ENCODE measurements at regions not wholly inside any gene's neighbourhood (a gene's known extent, or its start where the extent isn't known, plus 50 kb on each side); places are given as distances from the start of the nearest gene placed in this dataset.

DNA sequence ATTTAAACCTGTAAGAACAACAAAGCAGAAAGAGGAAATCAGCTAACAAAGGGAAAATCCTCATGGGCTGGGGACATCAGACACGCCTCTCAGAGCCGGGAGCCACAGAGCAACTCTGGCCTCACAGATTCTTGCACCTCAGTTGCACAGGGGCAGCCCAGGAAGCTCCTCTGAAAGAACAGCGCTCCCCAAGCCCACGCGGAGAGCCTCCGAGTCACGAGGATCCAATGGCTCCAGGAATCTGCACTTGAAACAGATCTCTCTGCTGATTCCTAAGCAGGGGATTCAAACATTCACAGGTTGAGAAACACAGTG lies 213.2 kb upstream of the MGMT start (continued):
- TF ChIP-seq EP400 (IDR thresholded peaks at IDR 0.05): no peak
- no peak for TF ChIP-seq BMI1 (IDR thresholded peaks at IDR 0.05; ENCODE audit: low read length)
- TF ChIP-seq PHTF2 (CRISPR knock-in tag; IDR thresholded peaks at IDR 0.05): no peak
- no peak for TF ChIP-seq ELF2 (CRISPR knock-in tag; IDR thresholded peaks at IDR 0.05)

GRCh38 chr10:129258283-129258923 lies 208.6 kb upstream of the MGMT start:
- no TSS peak for BruUV-seq (replicated peaks)
- 2% methylated on average over 8 of the region's 9 CpGs for WGBS (ENCODE audit: insufficient coverage, low coverage, missing lambda C conversion rate)
- CTCF ChIA-PET (ENCODE audit: low intra/inter-chr PET ratio): no interaction called here
- H3K27me3 ChIP-seq (ENCODE audit: control insufficient read depth in 2 of 2, insufficient read depth in 2 of 2, low read length in 2 of 2): no peaks in the 10 kb centered on the region; a peak in 2 of 5 replicates
- no peak for DNase-seq (ENCODE audit: extremely low read depth in 1 of 4, low spot score in 3 of 4)
- no peak overlapping the region for H3K27ac ChIP-seq (ENCODE audit: extremely low read depth, low read depth, low read length)
- no peaks in the 10 kb centered on the region for H3K4me1 ChIP-seq (replicated peaks in 1 of 2; ENCODE audit: control insufficient read depth in 2 of 2, insufficient read depth in 2 of 2, low read length in 2 of 2)
- H2AFZ ChIP-seq (ENCODE audit: low read depth, low read length): no peak overlapping the region
- in situ Hi-C loops (cut with MboI): no loop called here
- TF ChIP-seq E2F3 (CRISPR knock-in tag; IDR thresholded peaks at IDR 0.05) (no peak), ZBTB11 (CRISPR knock-in tag; IDR thresholded peaks at IDR 0.05) (no peak), SAFB (IDR thresholded peaks at IDR 0.05; ENCODE audit: borderline replicate concordance, low read depth, low read length) (no peak), PURB (CRISPR knock-in tag; IDR thresholded peaks at IDR 0.05; ENCODE audit: low read depth) (no peak), E2F5 (CRISPR knock-in tag; IDR thresholded peaks at IDR 0.05) (no peak), ZNF717 (CRISPR knock-in tag; IDR thresholded peaks at IDR 0.05) (no peak), ZBTB7A (IDR thresholded peaks at IDR 0.05; ENCODE audit: borderline replicate concordance, control insufficient read depth, low read depth, low read length) (no peak), POLR2AphosphoS5 (IDR thresholded peaks at IDR 0.05; ENCODE audit: control insufficient read depth, insufficient read depth, low read depth, low read length) (no peak), MCM3 (IDR thresholded peaks at IDR 0.05) (no peak), ZNF778 (CRISPR knock-in tag; IDR thresholded peaks at IDR 0.05) (no peak), KAT7 (CRISPR knock-in tag; IDR thresholded peaks at IDR 0.05; ENCODE audit: borderline replicate concordance) (no peak)
- TF ChIP-seq, protein P1, sequence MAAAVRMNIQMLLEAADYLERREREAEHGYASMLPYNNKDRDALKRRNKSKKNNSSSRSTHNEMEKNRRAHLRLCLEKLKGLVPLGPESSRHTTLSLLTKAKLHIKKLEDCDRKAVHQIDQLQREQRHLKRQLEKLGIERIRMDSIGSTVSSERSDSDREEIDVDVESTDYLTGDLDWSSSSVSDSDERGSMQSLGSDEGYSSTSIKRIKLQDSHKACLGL (CRISPR knock-in tag; IDR thresholded peaks at IDR 0.05; ENCODE audit: borderline replicate concordance, poor library complexity, severe bottlenecking): no peak
- H3K9ac ChIP-seq (ENCODE audit: insufficient read depth in 1 of 2, low read depth in 2 of 2, low read length in 2 of 2): no peak overlapping the region
- FAIRE-seq: no peak
- no peak overlapping the region for H3K4me3 ChIP-seq
- intact Hi-C loops (cut with micrococcal nuclease): no loop called here
- ATAC-seq: no peak
- no peaks in the 10 kb centered on the region for H3K36me3 ChIP-seq (ENCODE audit: control insufficient read depth, insufficient read depth, low read length)
- H3K4me2 ChIP-seq (ENCODE audit: insufficient read depth, low read length): no peak overlapping the region
- H4K20me1 ChIP-seq (replicated peaks; ENCODE audit: control insufficient read depth, insufficient read depth, low read length): no peaks in the 10 kb centered on the region
- no peaks in the 10 kb centered on the region for H3K79me2 ChIP-seq (ENCODE audit: control insufficient read depth, insufficient read depth, low read length)
- H3K9me1 ChIP-seq (ENCODE audit: control insufficient read depth, insufficient read depth, low read length): no peaks in the 10 kb centered on the region
- no peaks in the 10 kb centered on the region for H3K9me3 ChIP-seq (replicated peaks; ENCODE audit: control insufficient read depth, insufficient read depth, low read depth, low read length)
- POLR2A ChIA-PET: no interaction called here

Data from K562 (cell line).